ENCODE measurements at regions not wholly inside any gene's neighbourhood (a gene's known extent, or its start where the extent isn't known, plus 50 kb on each side); places are given as distances from the start of the nearest gene placed in this dataset.
"Not testable (repeated sequence)": the region's sequence is repeated elsewhere in the genome, so short reads cannot be mapped to it uniquely, and the experiment has no call there.

DNA sequence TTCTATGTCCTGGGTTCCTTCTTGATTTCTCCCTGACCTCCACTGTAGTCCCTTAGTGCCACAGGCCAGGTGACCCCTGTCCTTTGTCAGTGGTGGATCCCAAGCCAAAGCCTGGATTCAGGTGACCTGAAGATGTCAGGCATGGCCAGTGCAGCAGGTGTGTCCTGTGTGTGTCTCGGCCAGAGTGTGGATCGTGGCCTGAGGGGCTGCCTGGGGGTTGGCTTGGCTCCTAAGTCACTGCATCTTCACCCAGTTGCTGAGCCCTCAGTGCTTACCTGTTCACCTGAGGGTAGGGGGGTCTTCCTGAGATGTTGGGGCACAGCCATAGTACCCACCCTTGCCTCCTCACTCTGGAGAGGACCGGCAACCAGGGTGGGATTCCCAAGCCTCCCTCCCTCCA, 61.8 kb upstream of the PITX1 start:
- CTCF ChIA-PET = no interaction called here
- Mint-ChIP-seq H3K9me3 (no peaks in the 10 kb centered on the region), H3K36me3 (no peaks in the 10 kb centered on the region), H3K4me1 (no peaks in the 10 kb centered on the region), H3K4me3 (no peak overlapping the region), H3K27ac (no peak overlapping the region), H3K27me3 (peaks cover 17% of the 10 kb centered on the region)
- peak; percentile 14 for DNase-seq

DNA sequence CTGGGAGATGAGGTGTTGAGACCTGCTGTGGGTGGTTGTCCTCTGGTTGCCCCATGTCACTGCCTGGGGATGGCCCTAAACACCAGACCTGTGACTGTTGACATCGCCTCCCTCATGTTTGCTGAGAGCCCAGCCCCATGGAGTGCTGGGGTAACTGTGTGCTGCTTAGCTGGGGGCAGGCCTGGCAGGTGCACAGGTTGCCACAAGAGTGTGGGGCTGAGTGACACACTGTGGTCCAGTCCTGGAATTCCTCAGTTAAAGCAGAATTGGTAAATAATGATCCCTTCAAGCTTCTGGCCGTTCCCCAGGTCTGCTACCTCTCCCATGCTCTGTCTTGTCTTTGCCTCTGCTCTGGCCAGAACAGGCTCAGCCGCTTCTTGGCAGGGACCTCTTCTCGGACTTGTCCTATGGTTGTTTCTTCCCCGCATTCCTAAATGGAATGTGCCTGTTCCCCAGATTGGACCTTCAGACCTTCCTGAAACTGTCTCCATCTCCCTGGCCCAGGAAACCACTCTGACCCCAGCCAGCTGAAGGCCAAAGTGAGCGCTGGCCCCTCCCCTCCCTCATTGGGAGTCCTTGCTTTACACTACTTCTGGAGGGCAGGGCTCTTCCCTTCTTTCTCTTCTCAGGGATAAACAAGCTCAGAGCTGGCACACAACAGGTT, 61.2 kb upstream of the PITX1 start:
- Mint-ChIP-seq H3K9me3 (no peaks in the 10 kb centered on the region), H3K27ac (no peak overlapping the region), H3K36me3 (no peaks in the 10 kb centered on the region), H3K4me1 (no peaks in the 10 kb centered on the region), H3K27me3 (peaks cover 17% of the 10 kb centered on the region), H3K4me3 (no peak overlapping the region)
- peak; percentile 2 for DNase-seq
- CTCF ChIA-PET = no interaction called here

DNA sequence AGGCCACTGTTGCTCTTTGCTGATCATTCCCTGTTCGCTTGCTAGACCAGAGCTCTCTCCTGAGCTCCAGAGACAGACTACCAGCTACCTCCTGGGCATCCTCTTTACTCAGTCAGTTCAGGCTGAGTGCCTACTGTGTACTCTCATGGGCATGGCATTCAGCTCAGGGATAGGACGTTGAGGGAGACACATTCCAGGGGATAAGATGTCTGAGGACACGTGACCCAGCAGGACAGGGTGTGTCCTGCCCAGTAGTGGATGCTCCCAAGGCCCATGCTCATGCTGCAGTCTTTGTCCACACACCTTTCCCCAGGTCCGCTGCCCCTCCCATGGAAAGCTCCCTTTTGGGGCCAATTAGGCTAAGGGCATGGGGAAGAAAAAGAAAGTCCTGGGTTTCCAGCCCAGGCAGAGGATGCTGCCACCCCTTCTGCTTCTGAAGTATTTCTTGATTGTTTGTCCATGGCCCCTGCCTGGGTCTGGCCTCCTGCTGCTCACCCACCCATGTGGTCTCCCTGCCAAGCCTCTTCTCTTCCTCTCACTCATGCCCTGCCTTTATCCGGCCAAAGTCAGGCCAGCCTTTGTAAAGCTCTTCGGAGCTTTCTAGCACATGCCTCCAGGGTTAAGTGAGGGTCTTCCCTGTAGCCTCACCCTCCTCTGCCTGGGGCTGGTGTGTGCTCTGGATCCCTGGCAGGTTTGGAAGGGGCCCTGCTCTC, 60.5 kb upstream of the PITX1 start:
- CTCF ChIA-PET = no interaction called here
- H3K27me3 Mint-ChIP-seq = peaks cover 14% of the 10 kb centered on the region
- H3K4me1 Mint-ChIP-seq = no peaks in the 10 kb centered on the region
- no peaks in the 10 kb centered on the region for H3K9me3 Mint-ChIP-seq
- DNase-seq = peak; percentile 11
- H3K36me3 Mint-ChIP-seq = no peaks in the 10 kb centered on the region
- H3K4me3 Mint-ChIP-seq = no peak overlapping the region
- no peak overlapping the region for H3K27ac Mint-ChIP-seq

DNA sequence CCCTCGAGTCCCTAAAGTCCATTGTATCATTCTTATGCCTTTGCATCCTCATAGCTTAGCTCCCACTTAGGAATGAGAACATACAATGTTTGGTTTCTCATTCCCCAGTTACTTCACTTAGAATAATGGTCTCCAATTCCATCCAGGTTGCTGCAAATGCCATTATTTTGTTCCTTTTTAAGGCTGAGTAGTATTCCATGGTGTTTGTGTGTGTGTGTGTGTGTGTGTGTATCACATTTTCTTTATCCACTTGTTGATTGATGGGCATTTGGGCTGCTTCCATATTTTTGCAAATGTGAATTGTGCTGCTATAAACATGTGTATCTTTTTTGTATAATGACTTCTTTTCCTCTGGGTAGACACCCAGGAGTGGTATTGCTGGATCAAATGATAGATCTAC, 59.5 kb upstream of the PITX1 start:
- H3K4me3 Mint-ChIP-seq, CTCF ChIA-PET, H3K27ac Mint-ChIP-seq, H3K4me1 Mint-ChIP-seq, DNase-seq, H3K36me3 Mint-ChIP-seq, H3K9me3 Mint-ChIP-seq: not testable (repeated sequence)
- H3K27me3 Mint-ChIP-seq = peaks cover 14% of the 10 kb centered on the region

DNA sequence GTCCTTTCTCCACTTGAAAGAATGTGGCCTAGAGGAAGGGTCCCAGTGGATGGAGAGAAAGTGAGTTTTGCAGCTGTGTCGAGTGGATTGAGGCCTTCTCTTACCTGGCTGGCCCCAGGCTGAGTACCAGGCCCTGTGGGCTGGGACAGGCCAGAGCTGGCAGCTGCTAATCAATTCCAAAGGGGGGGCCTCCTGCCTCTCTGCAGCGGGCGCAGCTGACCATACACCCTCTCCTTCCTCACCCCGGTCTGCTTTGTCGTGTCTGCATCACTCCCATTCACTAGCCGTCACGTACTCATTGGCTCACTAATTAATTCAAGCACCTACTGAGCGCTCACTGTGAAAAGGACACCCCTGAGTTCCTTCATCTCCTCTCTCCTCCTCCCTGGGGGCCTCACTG, 58.4 kb upstream of the PITX1 start:
- no peaks in the 10 kb centered on the region for H3K9me3 Mint-ChIP-seq
- peak; percentile 1 for DNase-seq
- H3K4me1 Mint-ChIP-seq = no peaks in the 10 kb centered on the region
- no peak overlapping the region for H3K27ac Mint-ChIP-seq
- peaks cover 20% of the 10 kb centered on the region for H3K27me3 Mint-ChIP-seq
- H3K36me3 Mint-ChIP-seq = no peaks in the 10 kb centered on the region
- CTCF ChIA-PET = no interaction called here
- H3K4me3 Mint-ChIP-seq = no peak overlapping the region

DNA sequence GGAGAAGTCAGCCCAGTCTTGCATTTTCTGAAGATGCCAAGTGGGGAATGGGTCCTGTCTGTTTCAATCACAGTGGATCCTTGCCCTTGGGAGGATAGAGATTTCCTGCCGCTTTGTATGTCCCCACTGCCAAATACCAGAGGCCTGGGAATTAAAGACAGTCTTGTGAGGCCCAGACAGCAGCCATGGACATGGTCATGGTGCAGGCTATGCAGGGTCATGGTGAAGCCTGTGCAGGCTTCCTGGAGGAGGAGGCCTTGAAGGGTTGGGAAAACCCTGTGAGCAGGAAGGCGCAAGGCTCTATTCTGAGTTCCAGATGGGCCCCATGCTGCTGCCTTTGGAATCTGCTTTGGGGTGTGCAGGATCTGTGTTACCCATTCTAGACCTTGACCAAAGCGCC, 57.3 kb upstream of the PITX1 start:
- H3K4me1 Mint-ChIP-seq = no peaks in the 10 kb centered on the region
- no peak overlapping the region for H3K27ac Mint-ChIP-seq
- H3K36me3 Mint-ChIP-seq = no peaks in the 10 kb centered on the region
- CTCF ChIA-PET = interaction anchor here (1.0 kb wide), 1 partner anchor 100 kb away, joined by 3 read pairs; no protein-coding TSS in a partner anchor
- DNase-seq = peak; percentile 4
- H3K4me3 Mint-ChIP-seq = no peak overlapping the region
- no peaks in the 10 kb centered on the region for H3K9me3 Mint-ChIP-seq
- peaks cover 29% of the 10 kb centered on the region for H3K27me3 Mint-ChIP-seq

DNA sequence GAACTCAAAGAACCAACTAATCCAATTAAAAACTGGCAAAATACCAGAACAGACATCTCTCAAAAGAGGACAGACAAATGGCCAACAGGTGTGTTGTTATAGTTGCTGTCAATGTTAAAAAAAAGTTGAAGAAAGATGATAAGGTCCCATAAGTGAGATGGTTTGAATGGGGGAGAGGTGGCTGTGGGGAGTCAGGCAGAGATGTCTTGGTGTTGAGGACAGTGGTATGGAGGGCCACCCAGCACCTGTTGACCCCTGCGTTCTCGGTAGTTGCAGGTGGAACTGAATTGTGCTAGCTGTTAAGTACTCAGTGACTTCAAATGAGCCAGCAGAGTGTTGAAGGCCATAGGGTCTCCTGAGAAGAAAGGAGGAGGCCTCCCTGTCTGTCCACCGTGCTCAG, 55.9 kb upstream of the PITX1 start:
- Mint-ChIP-seq H3K27ac (no peak overlapping the region), H3K4me1 (no peaks in the 10 kb centered on the region), H3K36me3 (no peaks in the 10 kb centered on the region), H3K9me3 (no peaks in the 10 kb centered on the region), H3K4me3 (no peak overlapping the region), H3K27me3 (peaks cover 23% of the 10 kb centered on the region)
- CTCF ChIA-PET = no interaction called here
- DNase-seq = no peak

DNA sequence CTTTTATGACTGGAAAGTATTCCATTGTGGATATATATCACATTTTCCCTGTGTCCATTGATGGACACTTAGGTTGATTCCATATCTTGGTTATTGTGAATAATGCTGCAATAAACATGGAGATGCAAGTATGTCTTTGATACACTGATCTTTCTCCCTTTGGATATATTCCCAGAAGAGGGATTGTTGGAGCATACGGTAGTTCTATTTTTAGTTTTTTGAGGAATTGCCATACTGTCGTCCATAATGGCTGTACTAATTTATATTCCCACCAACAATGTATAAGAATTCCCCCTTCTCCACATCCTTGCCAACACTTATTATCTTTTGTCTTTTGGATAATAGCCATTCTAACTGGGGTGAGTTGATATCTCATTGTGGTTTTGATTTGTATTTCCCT, 54.9 kb upstream of the PITX1 start:
- no peaks in the 10 kb centered on the region for H3K36me3 Mint-ChIP-seq
- H3K27ac Mint-ChIP-seq = no peak overlapping the region
- no peaks in the 10 kb centered on the region for H3K4me1 Mint-ChIP-seq
- H3K9me3 Mint-ChIP-seq = no peaks in the 10 kb centered on the region
- peaks cover 20% of the 10 kb centered on the region for H3K27me3 Mint-ChIP-seq
- DNase-seq = no peak
- no peak overlapping the region for H3K4me3 Mint-ChIP-seq
- CTCF ChIA-PET = no interaction called here

DNA sequence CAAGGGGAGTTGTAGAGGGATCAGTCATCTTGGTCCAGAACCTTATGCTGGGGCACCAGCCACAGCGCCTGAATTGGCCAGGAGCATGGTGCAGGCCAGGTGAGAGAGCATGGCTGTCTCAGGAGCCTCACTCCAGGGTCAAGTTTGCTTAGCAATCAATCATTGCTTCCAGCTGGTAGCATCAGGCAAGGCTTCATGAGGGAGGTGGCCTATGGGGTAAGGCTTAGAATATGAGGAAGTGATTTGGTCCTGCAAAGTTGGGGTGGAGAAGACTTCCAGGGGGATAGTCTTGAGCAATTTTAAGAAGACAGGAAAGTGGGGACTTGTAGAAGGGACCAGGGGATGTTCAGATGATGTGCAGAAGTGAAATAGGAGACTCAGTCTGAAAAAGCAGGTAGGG, 53.9 kb upstream of the PITX1 start:
- DNase-seq = no peak
- Mint-ChIP-seq H3K4me3 (no peak overlapping the region), H3K4me1 (no peaks in the 10 kb centered on the region), H3K27me3 (peaks cover 24% of the 10 kb centered on the region), H3K27ac (no peak overlapping the region), H3K36me3 (no peaks in the 10 kb centered on the region), H3K9me3 (no peaks in the 10 kb centered on the region)
- CTCF ChIA-PET = no interaction called here

DNA sequence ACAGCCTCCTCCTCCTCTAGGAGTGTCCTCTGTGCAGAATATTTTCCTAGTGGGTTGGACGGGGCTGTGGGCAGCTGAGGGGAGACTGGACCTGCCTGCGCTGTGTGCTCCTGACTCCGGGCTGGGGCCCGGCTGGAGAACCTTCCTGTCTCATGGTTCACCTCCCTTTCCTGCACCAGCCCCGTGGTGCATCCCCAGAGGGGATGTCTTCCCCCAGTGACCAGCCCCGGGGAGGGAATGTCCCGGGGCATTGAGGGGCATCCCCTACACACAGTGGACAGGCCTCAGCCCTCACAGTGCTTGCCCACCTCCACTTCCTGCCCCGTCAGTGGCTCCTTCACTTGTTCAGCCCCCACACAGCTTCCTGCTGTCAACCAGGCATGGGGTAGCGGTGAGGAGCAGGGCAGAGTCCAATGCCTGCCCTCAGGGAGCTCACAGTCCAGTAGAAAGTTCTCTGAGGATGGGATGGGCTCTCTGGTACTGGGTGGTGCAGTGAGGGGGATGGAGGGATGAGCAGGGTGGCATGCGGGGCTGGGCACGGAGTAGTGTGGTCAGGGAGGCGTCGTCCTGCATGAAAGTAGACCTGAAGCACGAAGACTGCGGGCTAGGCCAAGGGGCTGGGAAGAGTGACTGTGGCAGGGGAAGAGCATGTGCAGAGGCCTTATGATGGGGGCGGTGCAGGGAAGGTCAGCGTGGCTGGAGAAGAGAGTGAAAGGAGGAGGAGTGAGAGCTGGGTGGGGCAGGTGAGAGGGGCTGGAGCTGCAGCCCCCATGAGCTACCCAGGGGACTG, 52.1 kb upstream of the PITX1 start:
- peaks cover 24% of the 10 kb centered on the region for H3K27me3 Mint-ChIP-seq
- peaks cover under 1% of the 10 kb centered on the region for H3K9me3 Mint-ChIP-seq
- H3K27ac Mint-ChIP-seq = no peak overlapping the region

DNA sequence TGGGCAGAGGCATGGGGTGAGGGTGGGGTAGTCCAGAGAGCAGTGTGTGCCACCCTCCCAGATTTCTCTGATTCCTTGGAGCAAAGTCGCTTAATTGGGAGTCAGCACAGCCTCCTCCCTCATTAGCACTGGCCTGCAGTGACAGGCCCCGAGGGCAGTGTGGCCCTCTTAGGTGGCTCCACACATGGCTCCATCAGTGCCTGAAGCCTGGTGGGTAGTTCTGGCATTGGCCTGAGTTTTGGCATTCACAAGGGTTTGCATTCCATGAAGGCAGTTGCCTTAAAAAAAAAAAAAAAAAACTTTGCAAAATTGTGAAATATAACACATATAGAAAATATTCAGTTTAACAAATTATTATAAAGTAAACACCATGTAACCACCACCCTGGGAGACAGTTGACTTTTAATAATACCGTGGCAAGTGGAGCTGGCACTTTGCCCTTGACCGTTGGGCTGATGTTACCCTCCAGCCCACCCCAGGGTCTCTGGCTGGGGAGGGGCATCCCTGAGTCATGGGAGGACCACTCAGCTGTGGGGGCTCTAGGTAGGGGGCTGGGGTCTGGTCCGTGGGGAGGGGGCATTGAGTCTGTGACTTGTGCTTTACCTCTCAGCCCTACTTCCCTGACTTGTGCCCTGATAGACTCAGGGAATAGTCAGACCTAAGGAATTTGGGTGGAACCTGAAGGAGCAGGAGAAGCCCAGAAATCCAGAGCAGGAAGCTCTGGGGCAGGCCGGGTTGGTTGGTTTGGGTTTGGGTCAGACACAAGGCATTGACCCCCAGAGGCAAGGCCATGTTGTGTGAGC, 51.3 kb upstream of the PITX1 start:
- DNase-seq = peak; percentile 3
- Mint-ChIP-seq H3K9me3 (peaks cover 6% of the 10 kb centered on the region), H3K4me3 (no peak overlapping the region), H3K36me3 (no peaks in the 10 kb centered on the region), H3K27ac (no peak overlapping the region), H3K4me1 (no peaks in the 10 kb centered on the region), H3K27me3 (peaks cover 25% of the 10 kb centered on the region)
- CTCF ChIA-PET = no interaction called here

More for the DNA sequence above, 52.1 kb upstream of the PITX1 start:
- DNase-seq = no peak
- CTCF ChIA-PET = no interaction called here
- H3K36me3 Mint-ChIP-seq = no peaks in the 10 kb centered on the region
- H3K4me3 Mint-ChIP-seq = no peak overlapping the region
- no peaks in the 10 kb centered on the region for H3K4me1 Mint-ChIP-seq

Measured in activated naive CD4-positive, alpha-beta T cell treated with anti-CD3 and anti-CD28 coated beads, Interleukin-2, amount 10 ng/mL, durations not matched to agents 7 days and 5 days (primary cell).